GM18858 (cell line): ENCODE measurements at regions not wholly inside any gene's neighbourhood (a gene's known extent, or its start where the extent isn't known, plus 50 kb on each side); places are given as distances from the start of the nearest gene placed in this dataset.
"Not testable (repeated sequence)": the region's sequence is repeated elsewhere in the genome, so short reads cannot be mapped to it uniquely, and the experiment has no call there.

Experiments
- ATAC-seq: cut with Tn5 transposase; IDR thresholded peaks from one replicate; pipeline ENCODE4 v1.9.1; 2021; ENCODE audit not compliant: unreplicated experiment

GRCh38 chr6:4274382-4275082 lies 139.2 kb upstream of the ECI2 start:
- no peak for ATAC-seq

DNA sequence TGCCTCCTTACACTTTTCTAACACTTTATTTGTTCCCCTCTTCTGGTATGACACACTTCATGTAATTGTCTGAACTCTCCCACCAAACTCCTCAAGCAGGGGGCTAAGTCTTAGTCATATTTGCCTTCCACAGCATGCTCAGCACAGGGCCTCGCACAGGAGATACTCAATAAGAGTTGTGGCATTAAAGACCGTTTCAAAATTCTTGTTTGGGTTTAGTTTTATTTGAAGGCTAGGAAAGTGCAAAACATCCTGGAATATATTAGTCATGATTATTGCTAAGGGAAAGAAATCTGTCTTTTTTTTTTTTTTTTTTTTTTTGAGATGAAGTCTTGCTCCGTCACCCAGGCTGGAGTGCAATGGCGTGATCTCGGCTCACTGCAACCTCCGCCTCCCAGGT lies 137.6 kb upstream of the ECI2 start:
- no peak for ATAC-seq

DNA sequence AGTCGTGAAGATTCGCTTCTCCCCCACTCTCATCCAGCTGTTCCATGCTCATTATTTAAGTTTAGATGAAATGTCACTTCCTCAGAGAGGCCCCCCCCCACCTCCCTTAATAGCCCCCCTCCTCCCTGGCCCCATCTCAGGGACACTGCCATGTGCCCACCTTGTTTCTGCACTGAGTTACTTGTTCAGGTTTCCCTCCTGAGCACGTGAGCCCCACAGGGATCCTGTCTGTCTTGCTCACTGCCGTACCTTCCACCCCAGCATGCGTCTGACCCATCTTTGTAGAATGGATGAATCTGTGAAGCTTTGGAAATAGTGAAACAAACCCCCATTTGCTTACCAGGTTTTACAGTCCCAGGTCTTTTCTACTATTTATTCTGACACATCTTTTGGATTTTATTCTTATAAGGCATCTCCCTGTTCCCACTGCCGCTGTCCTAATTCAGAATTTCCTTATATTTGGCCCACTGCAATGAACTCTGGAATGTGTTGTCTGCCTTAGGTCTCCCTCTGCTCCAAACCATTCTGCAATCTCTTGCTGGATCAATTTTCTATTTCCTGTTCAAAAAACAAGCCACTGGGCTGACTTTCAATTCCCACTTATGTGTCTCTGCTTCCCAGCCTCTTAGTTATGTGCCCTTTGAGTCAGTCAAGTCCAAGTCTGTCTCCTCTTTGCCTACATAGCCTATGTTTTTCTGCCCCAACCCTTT lies 136.5 kb upstream of the ECI2 start:
- ATAC-seq, result no peak

- ATAC-seq, result no peak
These were observed 135.4 kb upstream of the ECI2 start for GRCh38 chr6:4270776-4271175.

- no peak for ATAC-seq
These were observed 134.6 kb upstream of the ECI2 start for GRCh38 chr6:4270001-4270400.

- no peak for ATAC-seq
These were observed 132.8 kb upstream of the ECI2 start for GRCh38 chr6:4268171-4268570.

DNA sequence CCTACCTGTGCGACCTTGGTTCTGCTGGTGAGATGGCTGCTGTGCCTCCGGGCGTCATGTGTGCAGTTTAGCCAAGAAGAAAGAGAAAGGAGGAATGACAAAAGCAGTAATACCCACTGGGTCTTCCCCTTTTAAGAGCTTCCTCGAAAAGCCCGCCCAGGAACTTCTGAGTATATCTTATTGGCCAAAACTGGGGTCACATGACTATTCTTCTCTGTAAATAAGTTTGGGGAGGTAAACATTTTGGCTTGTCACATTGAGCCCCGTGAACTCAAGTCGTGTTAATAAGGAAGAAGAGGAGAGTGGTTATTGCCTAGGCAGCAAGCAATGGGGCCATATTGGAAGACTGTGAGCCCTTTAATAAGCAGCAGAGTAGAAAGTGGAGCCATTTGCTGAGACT lies 130.4 kb upstream of the ECI2 start:
- no peak for ATAC-seq

DNA sequence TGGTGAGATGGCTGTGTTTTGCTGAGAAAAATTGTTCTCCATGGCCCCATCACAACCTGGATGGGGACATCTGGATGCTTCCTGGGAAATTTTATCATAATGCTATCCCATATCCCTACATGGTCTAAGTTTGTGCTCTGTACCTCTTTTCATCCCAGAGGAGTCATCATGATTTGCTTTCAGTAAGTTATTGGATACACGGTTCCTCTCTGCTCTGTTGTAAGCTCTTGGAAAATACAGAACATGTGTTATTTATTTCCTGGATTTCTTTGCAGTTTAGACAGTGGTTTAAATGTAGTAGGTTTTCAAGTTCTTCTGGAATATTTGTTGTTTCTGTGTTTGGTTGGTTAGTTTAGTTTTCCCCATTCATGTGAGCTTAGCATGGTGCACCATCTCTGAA lies 129.2 kb upstream of the ECI2 start:
- no peak for ATAC-seq

- ATAC-seq, result no peak
These were observed 128.7 kb upstream of the ECI2 start for GRCh38 chr6:4264081-4264480.

DNA sequence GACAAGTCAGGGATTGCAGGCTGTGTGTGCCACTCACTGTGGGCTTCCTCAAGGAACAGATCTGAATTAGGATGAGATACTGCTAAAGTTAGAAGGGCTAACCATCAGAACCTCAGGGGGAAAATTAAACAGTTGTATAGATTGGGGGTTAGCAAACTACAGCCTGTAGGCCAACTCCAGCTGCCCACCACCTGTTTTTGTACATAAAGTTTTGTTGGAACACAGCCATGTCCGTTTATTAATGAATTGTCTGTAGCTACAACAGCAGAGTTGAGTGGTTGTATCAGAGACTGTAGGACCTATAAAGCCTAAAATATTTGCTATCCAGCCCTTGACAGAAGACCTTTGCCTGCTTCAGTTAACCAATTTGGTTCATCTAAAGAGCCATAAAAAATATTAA lies 127.2 kb upstream of the ECI2 start:
- ATAC-seq, result no peak

DNA sequence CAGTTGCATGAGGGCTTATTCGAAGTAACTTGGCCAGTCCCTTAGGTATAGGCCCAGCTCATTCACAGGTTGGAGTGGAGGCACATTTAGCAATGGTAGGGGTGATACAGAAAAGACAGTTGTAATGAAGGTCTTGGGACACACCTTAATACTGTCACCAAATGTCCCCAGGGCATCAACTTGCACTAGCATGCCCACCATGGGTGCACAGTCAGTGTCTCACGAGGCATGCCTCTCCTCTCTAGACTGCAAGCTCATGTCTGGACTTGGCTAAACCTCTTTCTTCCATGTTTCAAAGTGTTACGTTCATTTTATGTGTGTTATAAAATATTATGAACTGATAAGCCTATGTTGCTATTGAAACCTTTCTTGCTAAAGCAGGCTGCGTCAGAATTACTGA lies 124.0 kb upstream of the ECI2 start:
- ATAC-seq, result no peak

DNA sequence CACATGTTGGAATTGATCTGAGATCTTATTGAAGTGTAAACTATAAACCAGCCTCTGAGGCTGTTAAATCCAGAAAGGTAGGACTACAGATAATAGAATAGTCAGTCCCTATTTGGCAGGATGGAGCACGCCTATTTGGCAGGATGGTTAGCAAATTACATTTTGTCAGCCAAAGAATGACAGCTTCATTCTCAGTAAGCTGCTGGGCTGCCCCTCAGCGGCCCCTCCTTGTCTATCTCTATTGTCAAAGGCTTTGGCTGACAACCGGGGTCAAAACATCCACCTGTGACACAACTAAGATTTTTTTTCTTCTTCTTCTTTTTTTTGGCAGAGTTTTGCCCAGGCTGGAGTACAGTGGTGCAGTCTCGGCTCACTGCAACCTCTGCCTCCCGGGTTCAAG lies 123.4 kb upstream of the ECI2 start:
- no peak for ATAC-seq

DNA sequence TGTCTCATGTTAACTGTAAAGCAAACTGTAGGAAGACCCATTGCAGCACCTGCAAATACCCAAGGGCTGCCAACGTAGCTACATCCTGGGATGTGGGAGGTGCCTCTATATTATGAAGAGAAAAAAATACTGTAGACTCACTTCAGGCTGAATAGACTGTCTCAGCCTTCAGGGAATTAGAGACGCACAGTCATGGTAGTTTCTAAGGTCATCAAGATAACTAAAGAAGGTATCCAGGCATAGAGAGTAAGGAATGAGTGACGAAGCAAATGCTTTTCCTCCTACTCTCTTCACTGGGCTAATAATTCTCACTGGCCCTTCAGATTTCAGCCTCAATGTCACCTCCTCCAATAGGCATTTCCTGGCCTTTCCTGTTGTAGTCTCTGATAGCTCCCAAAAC lies 121.6 kb upstream of the ECI2 start:
- ATAC-seq, result no peak

DNA sequence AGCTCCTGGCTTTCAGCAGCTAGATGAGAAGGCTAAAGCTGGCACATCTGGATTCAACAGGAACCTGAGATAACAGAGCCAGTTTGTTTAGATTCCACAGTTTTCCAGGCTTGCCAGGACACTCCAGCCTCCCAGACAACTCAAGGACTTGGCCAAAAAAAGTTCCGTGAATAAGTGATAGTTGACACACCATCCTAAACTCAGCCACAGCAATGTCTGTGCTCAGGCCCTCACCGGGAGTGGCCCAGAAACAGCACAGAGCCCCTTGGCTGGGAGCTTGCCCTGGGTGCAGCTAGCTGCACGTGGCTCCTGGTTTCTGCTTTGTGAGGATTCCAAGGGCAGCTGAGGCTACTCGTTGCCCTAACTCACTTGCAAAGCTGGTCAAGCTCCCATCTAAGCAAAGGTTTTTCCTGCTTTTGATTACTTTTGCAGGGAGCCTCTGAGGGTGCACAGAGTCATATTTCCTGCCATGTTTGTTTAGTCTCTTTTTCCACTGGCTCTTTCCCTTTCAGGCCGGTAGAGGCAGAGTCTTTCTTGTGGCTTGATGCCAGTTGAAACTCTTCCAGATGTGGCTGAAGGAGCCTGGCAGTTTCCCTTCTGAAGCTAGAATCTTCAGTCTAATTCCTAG lies 118.3 kb upstream of the ECI2 start:
- ATAC-seq, result no peak

- ATAC-seq, result not testable (repeated sequence)
These were observed 117.1 kb upstream of the ECI2 start for GRCh38 chr6:4252445-4252844.

DNA sequence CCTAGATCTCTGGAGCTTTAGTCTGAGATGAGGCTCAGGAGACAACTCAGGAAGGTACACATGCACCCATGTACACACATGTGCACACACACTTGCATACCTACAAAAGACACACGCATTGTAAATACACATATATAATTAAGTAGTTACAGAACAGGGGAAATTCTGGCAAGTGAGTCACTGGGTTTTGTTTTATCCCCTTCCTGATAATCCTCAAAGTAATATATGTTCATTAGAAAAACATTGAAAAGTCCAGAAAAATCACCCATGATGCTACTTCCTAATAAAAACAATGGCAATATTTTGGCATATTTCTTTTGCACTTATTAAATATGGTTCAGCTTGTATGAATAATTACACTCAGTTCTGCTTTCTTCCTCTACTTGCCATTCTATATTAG lies 115.3 kb upstream of the ECI2 start:
- ATAC-seq, result no peak

DNA sequence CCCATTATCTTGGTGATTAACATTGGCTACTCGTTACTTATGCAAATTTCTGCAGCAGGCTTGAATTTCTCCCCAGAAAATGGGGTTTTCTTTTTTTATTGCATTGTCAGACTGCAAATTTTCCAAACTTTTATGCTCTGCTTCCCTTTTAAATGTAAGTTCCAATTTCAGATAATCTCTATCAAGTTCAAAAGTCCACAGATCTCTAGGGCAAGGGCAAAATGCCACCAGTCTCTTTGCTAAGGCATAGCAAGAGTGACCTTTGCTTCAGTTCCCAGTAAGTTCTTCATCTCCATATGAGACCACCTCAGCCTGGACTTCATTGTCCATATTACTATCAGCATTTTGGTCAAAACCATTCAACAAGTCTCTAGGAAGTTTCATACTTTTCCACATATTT lies 108.5 kb upstream of the ECI2 start:
- not testable (repeated sequence) for ATAC-seq

- ATAC-seq, result no peak
These were observed 107.9 kb upstream of the ECI2 start for GRCh38 chr6:4243237-4243636.

DNA sequence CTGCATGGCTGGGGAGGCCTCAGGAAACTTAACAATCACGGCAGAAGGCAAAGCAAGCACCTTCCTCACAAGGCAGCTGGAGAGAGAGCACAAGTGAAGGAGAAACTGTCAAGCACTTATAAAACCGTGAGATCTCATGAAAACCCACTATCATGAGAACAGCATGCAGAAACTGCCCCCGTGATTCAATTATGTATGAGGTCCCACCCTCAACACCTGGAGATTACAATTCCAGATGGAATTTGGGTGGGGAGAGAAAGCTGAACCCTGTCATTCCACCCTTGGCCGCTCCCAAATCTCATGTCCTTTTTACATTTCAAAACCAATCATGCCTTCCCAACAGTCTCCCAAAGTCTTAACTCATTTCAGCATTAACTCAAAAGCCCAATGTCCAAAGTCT lies 107.2 kb upstream of the ECI2 start:
- ATAC-seq, result no peak

DNA sequence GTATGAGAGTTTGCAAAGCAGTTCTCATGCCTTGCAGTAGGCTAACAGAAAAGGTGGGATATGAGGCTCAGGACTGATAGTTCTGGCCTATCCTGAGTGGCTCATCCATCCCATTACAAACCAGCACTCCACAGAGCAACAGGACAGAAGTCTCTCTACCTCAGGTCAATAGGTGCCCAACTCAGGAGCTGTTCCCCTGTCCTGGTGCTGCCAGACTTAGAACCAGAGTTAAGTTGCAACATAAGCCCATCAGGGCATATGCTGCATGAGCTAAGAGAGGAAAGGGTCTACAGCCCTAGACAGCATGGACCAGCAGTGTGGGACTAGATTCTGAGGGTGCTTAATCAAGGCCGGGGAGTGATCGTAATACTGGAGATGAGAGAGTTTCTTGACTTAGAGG lies 104.8 kb upstream of the ECI2 start:
- ATAC-seq, result no peak

DNA sequence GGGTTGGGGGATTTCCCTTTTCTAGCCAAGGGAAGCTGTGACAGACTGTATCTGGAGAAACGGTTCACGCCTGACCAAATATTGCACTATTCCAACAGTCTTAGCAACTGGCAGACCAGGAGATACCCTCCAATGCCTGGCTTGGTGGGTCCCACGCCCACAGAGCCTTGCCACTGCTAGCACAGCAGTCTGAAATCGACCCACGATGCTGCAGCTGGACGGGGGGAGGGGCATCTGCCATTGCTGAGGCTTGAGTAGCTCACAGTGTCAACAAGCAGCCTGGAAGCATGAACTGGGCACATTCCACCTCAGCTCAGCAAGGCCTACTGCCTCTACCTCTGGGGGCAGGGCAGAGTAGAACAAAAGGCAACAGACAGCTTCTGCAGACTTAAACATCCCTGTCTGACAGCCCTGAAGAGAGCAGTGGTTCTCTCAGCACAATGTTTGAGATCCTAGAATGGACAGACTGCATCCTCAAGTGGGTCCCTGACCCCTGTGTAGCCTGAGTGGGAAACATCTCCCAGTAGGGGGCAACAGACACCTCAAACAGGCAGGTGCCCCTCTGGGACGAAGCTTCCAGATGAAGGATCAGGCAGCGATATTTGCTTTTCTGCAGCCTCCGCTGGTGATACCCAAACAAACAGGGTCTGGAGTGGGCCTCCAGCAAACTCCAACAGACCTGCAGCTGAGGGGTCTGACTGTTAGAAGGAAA lies 89.9 kb upstream of the ECI2 start:
- no peak for ATAC-seq
